H9 (cell line): ENCODE measurements at regions not wholly inside any gene's neighbourhood (a gene's known extent, or its start where the extent isn't known, plus 50 kb on each side); places are given as distances from the start of the nearest gene placed in this dataset.

Source experiments
- DNase-seq: peaks from one replicate; pipeline ENCODE4 v3.0.0-alpha.2; 2017
- H2AFZ ChIP-seq: one replicate; pipeline ENCODE4 v1.6.1; 2013; ENCODE audit warnings: mild to moderate bottlenecking, low read length, control low read depth, moderate library complexity
- H2AK5ac ChIP-seq: 2 replicates; pipeline ENCODE4 v1.6.1; 2013; ENCODE audit warnings: low read length, control low read depth, mixed read lengths; ENCODE audit not compliant: insufficient read length
- H2BK120ac ChIP-seq: one replicate; pipeline ENCODE4 v1.6.1; 2013; ENCODE audit warnings: low read depth, mild to moderate bottlenecking, low read length, control low read depth, inconsistent platforms; ENCODE audit not compliant: poor library complexity, severe bottlenecking
- H2BK12ac ChIP-seq: 2 replicates; pipeline ENCODE4 v1.6.1; 2013; ENCODE audit warnings: low read length, control low read depth, mixed read lengths, low read depth; ENCODE audit not compliant: insufficient read length
- H2BK15ac ChIP-seq: 2 replicates; pipeline ENCODE4 v1.6.1; 2013; ENCODE audit warnings: low read depth, low read length, control low read depth
- H2BK20ac ChIP-seq: one replicate; pipeline ENCODE4 v1.6.1; 2013; ENCODE audit warnings: low read depth, mild to moderate bottlenecking, low read length, control low read depth, inconsistent platforms; ENCODE audit not compliant: poor library complexity, severe bottlenecking
- H2BK5ac ChIP-seq: 2 replicates; pipeline ENCODE4 v1.6.1; 2013; ENCODE audit warnings: low read length, control low read depth, mixed read lengths; ENCODE audit not compliant: insufficient read length
- H3K14ac ChIP-seq: 2 replicates; pipeline ENCODE4 v1.6.1; 2013; ENCODE audit warnings: low read length, control low read depth; ENCODE audit not compliant: insufficient read depth
- H3K18ac ChIP-seq: 2 replicates; pipeline ENCODE4 v1.6.1; 2013; ENCODE audit warnings: low read depth, mild to moderate bottlenecking, mixed read lengths, low read length, control low read depth; ENCODE audit not compliant: insufficient read length
- H3K23ac ChIP-seq: 2 replicates; pipeline ENCODE4 v1.6.1; 2013; ENCODE audit warnings: low read length, control low read depth, mixed read lengths, low read depth; ENCODE audit not compliant: insufficient read length
- H3K23me2 ChIP-seq: 2 replicates; pipeline ENCODE4 v1.6.1; 2013; ENCODE audit warnings: low read depth, mild to moderate bottlenecking, mixed read lengths, low read length, control low read depth; ENCODE audit not compliant: insufficient read length, poor library complexity, severe bottlenecking
- H3K27ac ChIP-seq: 2 replicates; pipeline ENCODE4 v1.5.1; 2013; ENCODE audit warnings: low read length, control low read depth, mixed read lengths, low read depth; ENCODE audit not compliant: insufficient read length
- H3K27me3 ChIP-seq: 2 replicates; pipeline ENCODE4 v1.6.1; 2013; ENCODE audit warnings: low read length, control low read depth, inconsistent platforms; ENCODE audit not compliant: insufficient read depth
- H3K4ac ChIP-seq: 2 replicates; pipeline ENCODE4 v1.6.1; 2013; ENCODE audit warnings: low read depth, mild to moderate bottlenecking, control low read depth, inconsistent platforms, low read length, moderate library complexity
- H3K4me1 ChIP-seq: 2 replicates; pipeline ENCODE4 v1.6.1; 2013; ENCODE audit warnings: low read length, control low read depth, inconsistent platforms; ENCODE audit not compliant: insufficient read depth
- H3K4me2 ChIP-seq: 2 replicates; pipeline ENCODE4 v1.6.1; 2013; ENCODE audit warnings: low read length, control low read depth, mixed read lengths; ENCODE audit not compliant: insufficient read length, insufficient read depth
- H3K56ac ChIP-seq: 2 replicates; pipeline ENCODE4 v1.6.1; 2013; ENCODE audit warnings: low read depth, mild to moderate bottlenecking, mixed read lengths, low read length, control low read depth; ENCODE audit not compliant: insufficient read length
- H3K79me1 ChIP-seq: 2 replicates; pipeline ENCODE4 v1.6.1; 2013; ENCODE audit warnings: low read depth, mild to moderate bottlenecking, moderate library complexity, low read length, control low read depth, inconsistent platforms; ENCODE audit not compliant: insufficient read depth, poor library complexity, severe bottlenecking
- H3K79me2 ChIP-seq: 2 replicates; pipeline ENCODE4 v1.6.1; 2013; ENCODE audit warnings: low read length, control low read depth, inconsistent platforms; ENCODE audit not compliant: insufficient read depth
- H3K9ac ChIP-seq: 2 replicates; pipeline ENCODE4 v1.6.1; 2013; ENCODE audit warnings: low read length, control low read depth, mixed read lengths; ENCODE audit not compliant: insufficient read length; ENCODE audit errors: extremely low read depth
- H3K9me3 ChIP-seq: one replicate; pipeline ENCODE4 v1.6.1; 2013; ENCODE audit warnings: low read depth, low read length, inconsistent platforms; ENCODE audit not compliant: control insufficient read depth
- H3T11ph ChIP-seq: one replicate; pipeline ENCODE4 v1.6.1; 2013; ENCODE audit warnings: mild to moderate bottlenecking, low read length, control low read depth, inconsistent platforms
- H4K20me1 ChIP-seq: one replicate; pipeline ENCODE4 v1.6.1; 2013; ENCODE audit not compliant: control insufficient read depth, insufficient read length, insufficient read depth
- H4K5ac ChIP-seq: 2 replicates; pipeline ENCODE4 v1.6.1; 2013; ENCODE audit warnings: low read depth, mild to moderate bottlenecking, mixed read lengths, low read length, control low read depth; ENCODE audit not compliant: insufficient read length
- H4K8ac ChIP-seq: replicated peaks from 2 replicates; pipeline ENCODE4 v1.6.1; 2013; ENCODE audit warnings: low read length, control low read depth, mixed read lengths, low read depth; ENCODE audit not compliant: insufficient read length
- H4K91ac ChIP-seq: 2 replicates; pipeline ENCODE4 v1.6.1; 2013; ENCODE audit warnings: low read depth, mild to moderate bottlenecking, moderate library complexity, mixed read lengths, low read length, control low read depth; ENCODE audit not compliant: insufficient read length
- H3K27ac Mint-ChIP-seq, 3 experiments: 2 replicates in 2 of 3; 3 replicates in 1 of 3; pipeline ENCODE4 v1.8.0; 2020 to 2021; ENCODE audit warnings: mixed read lengths in 3 of 3, mild to moderate bottlenecking in 1 of 3, moderate library complexity in 1 of 3
- H3K27me3 Mint-ChIP-seq: 2 replicates; pipeline ENCODE4 v1.8.0; 2021; ENCODE audit warnings: low read depth, mild to moderate bottlenecking, moderate library complexity, mixed read lengths
- H3K36me3 Mint-ChIP-seq, 3 experiments: 2 replicates in 2 of 3; 3 replicates in 1 of 3; pipeline ENCODE4 v1.8.0; 2020 to 2021; ENCODE audit warnings: low read depth in 3 of 3, mixed read lengths in 3 of 3; ENCODE audit not compliant: insufficient read depth in 1 of 3
- H3K4me1 Mint-ChIP-seq, 2 experiments: 2 replicates each; pipeline ENCODE4 v1.8.0; 2020; ENCODE audit warnings: mixed read lengths in 2 of 2
- H3K4me3 Mint-ChIP-seq, 2 experiments: 2 replicates in 1 of 2; 3 replicates in 1 of 2; pipeline ENCODE4 v1.8.0; 2020 to 2021; ENCODE audit warnings: mild to moderate bottlenecking in 2 of 2, mixed read lengths in 2 of 2, moderate library complexity in 1 of 2
- H3K9me3 Mint-ChIP-seq, 2 experiments: 2 replicates in 1 of 2; 3 replicates in 1 of 2; pipeline ENCODE4 v1.8.0; 2020; ENCODE audit warnings: mild to moderate bottlenecking in 2 of 2, mixed read lengths in 2 of 2, moderate library complexity in 1 of 2
- WGBS: extraction: QIAGEN DNeasy Blood & Tissue Kit; methylation state at CpG from one replicate; pipeline ENCODE4 v1.1.7; 2013; ENCODE audit warnings: missing lambda C conversion rate, low lambda C conversion rate, mixed read lengths; ENCODE audit not compliant: insufficient read length; ENCODE audit errors: extremely low coverage; 5-methylcytosine and 5-hydroxymethylcytosine counted together
- TF ChIP-seq, protein P1 (sequence below): fragments of 200-600 bp; sonication (generic); conservative IDR thresholded peaks from 3 replicates; pipeline ENCODE4 v1.8.0; 2021; ENCODE audit warnings: antibody characterized with exemption, mild to moderate bottlenecking

DNA sequence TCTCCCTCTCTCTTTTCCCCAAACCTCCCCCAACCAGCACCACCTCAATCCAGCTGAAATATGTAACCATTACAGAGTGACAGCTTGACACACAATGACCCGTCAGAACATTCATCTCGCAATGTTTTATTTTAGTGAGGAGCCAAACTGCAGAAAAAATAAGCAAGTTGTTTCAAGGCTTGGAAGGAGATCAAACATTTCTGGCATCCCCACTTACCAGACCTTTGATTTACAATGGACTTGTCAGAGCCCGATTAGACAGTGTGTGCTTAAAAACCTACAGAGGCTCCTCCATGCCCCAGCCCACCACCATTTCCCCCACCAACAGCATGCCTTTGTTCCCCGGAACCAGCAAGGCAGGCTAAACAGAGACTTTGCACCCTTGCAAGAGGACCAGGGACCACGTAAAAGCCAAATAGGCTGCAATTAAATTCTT is 382.8 kb upstream of the ZNF507 start:
- WGBS = no CpG with 5 or more reads among the region's 5 CpGs

More for the DNA sequence above, 382.8 kb upstream of the ZNF507 start:
- no peak overlapping the region for H4K5ac ChIP-seq
- no peak overlapping the region for H3K27ac ChIP-seq
- H3K23me2 ChIP-seq = no peaks in the 10 kb centered on the region
- H3K4me2 ChIP-seq = no peak overlapping the region
- no peak overlapping the region for H3T11ph ChIP-seq
- H3K9me3 ChIP-seq = no peaks in the 10 kb centered on the region
- no peaks in the 10 kb centered on the region for H3K27me3 Mint-ChIP-seq
- no peak overlapping the region for H2BK120ac ChIP-seq
- no peak overlapping the region for H3K23ac ChIP-seq
- no peak overlapping the region for H4K91ac ChIP-seq
- TF ChIP-seq, protein P1, sequence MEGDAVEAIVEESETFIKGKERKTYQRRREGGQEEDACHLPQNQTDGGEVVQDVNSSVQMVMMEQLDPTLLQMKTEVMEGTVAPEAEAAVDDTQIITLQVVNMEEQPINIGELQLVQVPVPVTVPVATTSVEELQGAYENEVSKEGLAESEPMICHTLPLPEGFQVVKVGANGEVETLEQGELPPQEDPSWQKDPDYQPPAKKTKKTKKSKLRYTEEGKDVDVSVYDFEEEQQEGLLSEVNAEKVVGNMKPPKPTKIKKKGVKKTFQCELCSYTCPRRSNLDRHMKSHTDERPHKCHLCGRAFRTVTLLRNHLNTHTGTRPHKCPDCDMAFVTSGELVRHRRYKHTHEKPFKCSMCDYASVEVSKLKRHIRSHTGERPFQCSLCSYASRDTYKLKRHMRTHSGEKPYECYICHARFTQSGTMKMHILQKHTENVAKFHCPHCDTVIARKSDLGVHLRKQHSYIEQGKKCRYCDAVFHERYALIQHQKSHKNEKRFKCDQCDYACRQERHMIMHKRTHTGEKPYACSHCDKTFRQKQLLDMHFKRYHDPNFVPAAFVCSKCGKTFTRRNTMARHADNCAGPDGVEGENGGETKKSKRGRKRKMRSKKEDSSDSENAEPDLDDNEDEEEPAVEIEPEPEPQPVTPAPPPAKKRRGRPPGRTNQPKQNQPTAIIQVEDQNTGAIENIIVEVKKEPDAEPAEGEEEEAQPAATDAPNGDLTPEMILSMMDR = no peak
- H3K36me3 Mint-ChIP-seq = no peaks in the 10 kb centered on the region
- no peaks in the 10 kb centered on the region; a peak in 2 of 5 replicates for H3K9me3 Mint-ChIP-seq
- no peak overlapping the region for H2AFZ ChIP-seq
- no peak overlapping the region for H3K9ac ChIP-seq
- no peak for DNase-seq
- no peak overlapping the region for H2BK5ac ChIP-seq
- H3K4me3 Mint-ChIP-seq = no peak overlapping the region
- H4K8ac ChIP-seq = no peak overlapping the region
- no peaks in the 10 kb centered on the region for H4K20me1 ChIP-seq
- no peak overlapping the region for H2BK15ac ChIP-seq
- no peak overlapping the region for H3K14ac ChIP-seq
- no peaks in the 10 kb centered on the region for H3K27me3 ChIP-seq
- no peaks in the 10 kb centered on the region for H3K79me2 ChIP-seq
- peaks cover 24 to 27% of the 10 kb centered on the region in 2 experiments for H3K4me1 Mint-ChIP-seq
- H3K79me1 ChIP-seq = no peaks in the 10 kb centered on the region
- H3K56ac ChIP-seq = no peak overlapping the region
- no peak overlapping the region for H3K4ac ChIP-seq
- H3K4me1 ChIP-seq = no peaks in the 10 kb centered on the region
- no peak overlapping the region for H2BK12ac ChIP-seq
- no peak overlapping the region for H3K18ac ChIP-seq
- no peak overlapping the region for H2AK5ac ChIP-seq
- H3K27ac Mint-ChIP-seq = 0 out of 7 replicates have a peak overlapping the region, but pooled peaks of 1 of the 3 experiments have one; percentile 83
- no peak overlapping the region for H2BK20ac ChIP-seq
